ENCODE measurements at regions not wholly inside any gene's neighbourhood (a gene's known extent, or its start where the extent isn't known, plus 50 kb on each side); places are given as distances from the start of the nearest gene placed in this dataset.

- Histone ChIP-seq H3K27ac (ENCODE audit: low read depth, low read length) (no peak overlapping the region), H2AFZ (ENCODE audit: low read length, unreplicated experiment) (no peak overlapping the region), H3K79me2 (ENCODE audit: control insufficient read depth, insufficient read depth, low read length, unreplicated experiment) (no peaks in the 10 kb centered on the region), H3K27me3 (ENCODE audit: insufficient read depth, low read length) (peaks cover 3% of the 10 kb centered on the region; the same call in 1 of the 2 replicates), H3K4me1 (ENCODE audit: control insufficient read depth, insufficient read depth, low read length, unreplicated experiment) (no peaks in the 10 kb centered on the region), H3K4me3 (ENCODE audit: low read depth, low read length) (no peak overlapping the region), H3K36me3 (ENCODE audit: insufficient read depth, low read length) (no peaks in the 10 kb centered on the region)
Observed at GRCh38 chr16:65671071-65671470, 549.2 kb upstream of the CDH11 start.

DNA sequence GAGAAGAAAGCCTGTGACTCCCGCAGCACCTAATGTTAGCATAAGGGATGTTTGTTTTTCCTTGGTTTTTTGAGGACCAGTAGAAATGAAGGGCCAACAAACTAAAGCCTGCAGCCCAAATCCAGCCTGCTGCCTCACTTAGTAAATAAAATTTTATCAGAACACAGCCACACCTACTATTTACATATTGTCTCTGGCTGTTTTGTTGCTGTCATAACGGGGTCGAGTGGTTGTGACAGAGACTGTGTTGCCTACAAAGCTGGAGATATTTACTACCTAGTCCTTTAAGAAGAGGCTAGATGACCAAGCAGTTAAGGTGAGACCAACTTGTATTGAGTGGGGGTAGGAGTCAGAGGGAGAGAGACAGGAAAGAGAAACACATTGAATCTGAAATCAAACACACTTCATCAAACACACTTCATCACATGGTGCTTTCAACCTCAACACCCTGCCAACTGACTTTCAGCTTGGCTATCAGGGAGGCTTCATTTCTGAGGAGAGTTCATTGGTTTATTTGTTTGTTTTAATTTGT, 546.3 kb upstream of the CDH11 start:
- H3K79me2 ChIP-seq (ENCODE audit: control insufficient read depth, insufficient read depth, low read length, unreplicated experiment), result no peaks in the 10 kb centered on the region
- H3K36me3 ChIP-seq (ENCODE audit: insufficient read depth, low read length), result no peaks in the 10 kb centered on the region
- H3K27ac ChIP-seq (ENCODE audit: low read depth, low read length), result no peak overlapping the region
- no peaks in the 10 kb centered on the region for H3K4me1 ChIP-seq (ENCODE audit: control insufficient read depth, insufficient read depth, low read length, unreplicated experiment)
- no peak overlapping the region for H2AFZ ChIP-seq (ENCODE audit: low read length, unreplicated experiment)
- no peak overlapping the region for H3K4me3 ChIP-seq (ENCODE audit: low read depth, low read length)
- no peaks in the 10 kb centered on the region for H3K27me3 ChIP-seq (ENCODE audit: insufficient read depth, low read length)

DNA sequence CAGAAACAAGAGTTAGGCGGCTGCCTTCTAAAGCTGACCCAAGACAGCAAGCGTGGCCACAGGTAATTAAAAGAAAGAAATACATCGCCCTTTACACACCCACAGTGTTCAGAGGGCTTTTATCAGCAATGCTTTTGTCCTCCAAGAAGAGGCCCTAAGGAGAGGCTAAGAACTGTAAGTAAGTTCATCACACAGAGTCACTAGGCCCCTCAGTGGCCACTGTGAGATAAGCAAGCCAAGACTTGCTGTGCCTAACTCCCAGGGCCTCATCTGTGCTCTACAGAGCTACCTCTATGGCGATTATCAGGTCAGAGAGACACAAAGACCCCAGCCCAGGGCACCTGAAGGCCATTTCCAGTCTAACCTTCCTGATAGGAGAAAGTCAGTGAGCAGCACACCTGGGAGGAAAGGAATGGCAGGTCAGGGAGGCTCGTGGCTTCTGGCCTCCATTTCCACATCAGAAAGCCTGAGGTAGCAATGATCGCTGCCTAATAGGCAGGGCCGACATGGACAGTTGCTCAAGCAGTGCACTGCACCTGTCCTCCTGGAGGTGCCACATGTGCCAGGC, 545.2 kb upstream of the CDH11 start:
- H3K4me3 ChIP-seq (ENCODE audit: low read depth, low read length), result no peak overlapping the region
- no peak overlapping the region for H2AFZ ChIP-seq (ENCODE audit: low read length, unreplicated experiment)
- no peaks in the 10 kb centered on the region for H3K79me2 ChIP-seq (ENCODE audit: control insufficient read depth, insufficient read depth, low read length, unreplicated experiment)
- H3K27me3 ChIP-seq (ENCODE audit: insufficient read depth, low read length), result no peaks in the 10 kb centered on the region
- H3K27ac ChIP-seq (ENCODE audit: low read depth, low read length), result no peak overlapping the region
- H3K4me1 ChIP-seq (ENCODE audit: control insufficient read depth, insufficient read depth, low read length, unreplicated experiment), result no peaks in the 10 kb centered on the region
- no peaks in the 10 kb centered on the region for H3K36me3 ChIP-seq (ENCODE audit: insufficient read depth, low read length)

GRCh38 chr16:65666132-65666941, 544.5 kb upstream of the CDH11 start:
- H3K27ac ChIP-seq (ENCODE audit: low read depth, low read length), result no peak overlapping the region
- H3K79me2 ChIP-seq (ENCODE audit: control insufficient read depth, insufficient read depth, low read length, unreplicated experiment), result no peaks in the 10 kb centered on the region
- H3K4me3 ChIP-seq (ENCODE audit: low read depth, low read length), result no peak overlapping the region
- H3K27me3 ChIP-seq (ENCODE audit: insufficient read depth, low read length), result no peaks in the 10 kb centered on the region
- H3K36me3 ChIP-seq (ENCODE audit: insufficient read depth, low read length), result no peaks in the 10 kb centered on the region
- no peak overlapping the region for H2AFZ ChIP-seq (ENCODE audit: low read length, unreplicated experiment)
- H3K4me1 ChIP-seq (ENCODE audit: control insufficient read depth, insufficient read depth, low read length, unreplicated experiment), result no peaks in the 10 kb centered on the region

DNA sequence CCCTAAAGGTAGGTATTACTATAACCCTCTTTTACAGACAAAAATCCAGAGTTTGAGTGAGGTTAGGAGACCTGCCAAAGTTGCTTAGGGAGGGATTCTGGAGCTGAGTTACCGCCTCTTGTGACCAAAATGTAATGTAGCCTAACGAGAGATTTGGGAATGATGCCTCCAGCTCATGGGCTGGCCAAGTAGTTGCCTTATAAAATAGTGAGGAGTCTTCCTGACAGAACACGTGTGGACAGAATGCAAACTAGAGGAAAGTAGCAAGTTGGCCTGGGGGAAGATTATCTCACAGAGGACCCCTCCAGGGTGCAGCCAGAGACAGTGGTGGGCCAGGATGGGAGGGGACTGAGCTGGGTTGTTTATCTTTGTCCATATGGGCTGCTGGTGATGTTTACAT, 543.7 kb upstream of the CDH11 start:
- no peak overlapping the region for H3K4me3 ChIP-seq (ENCODE audit: low read depth, low read length)
- H3K4me1 ChIP-seq (ENCODE audit: control insufficient read depth, insufficient read depth, low read length, unreplicated experiment), result no peaks in the 10 kb centered on the region
- H3K27me3 ChIP-seq (ENCODE audit: insufficient read depth, low read length), result no peaks in the 10 kb centered on the region
- no peaks in the 10 kb centered on the region for H3K79me2 ChIP-seq (ENCODE audit: control insufficient read depth, insufficient read depth, low read length, unreplicated experiment)
- no peaks in the 10 kb centered on the region for H3K36me3 ChIP-seq (ENCODE audit: insufficient read depth, low read length)
- no peak overlapping the region for H3K27ac ChIP-seq (ENCODE audit: low read depth, low read length)
- H2AFZ ChIP-seq (ENCODE audit: low read length, unreplicated experiment), result no peak overlapping the region

- Histone ChIP-seq H3K4me1 (ENCODE audit: control insufficient read depth, insufficient read depth, low read length, unreplicated experiment) (peaks cover 6% of the 10 kb centered on the region), H3K79me2 (ENCODE audit: control insufficient read depth, insufficient read depth, low read length, unreplicated experiment) (no peaks in the 10 kb centered on the region), H3K4me3 (ENCODE audit: low read depth, low read length) (no peak overlapping the region), H2AFZ (ENCODE audit: low read length, unreplicated experiment) (no peak overlapping the region), H3K27ac (ENCODE audit: low read depth, low read length) (no peak overlapping the region), H3K36me3 (ENCODE audit: insufficient read depth, low read length) (no peaks in the 10 kb centered on the region), H3K27me3 (ENCODE audit: insufficient read depth, low read length) (no peaks in the 10 kb centered on the region)
Observed at GRCh38 chr16:65663774-65664173, 541.9 kb upstream of the CDH11 start.

DNA sequence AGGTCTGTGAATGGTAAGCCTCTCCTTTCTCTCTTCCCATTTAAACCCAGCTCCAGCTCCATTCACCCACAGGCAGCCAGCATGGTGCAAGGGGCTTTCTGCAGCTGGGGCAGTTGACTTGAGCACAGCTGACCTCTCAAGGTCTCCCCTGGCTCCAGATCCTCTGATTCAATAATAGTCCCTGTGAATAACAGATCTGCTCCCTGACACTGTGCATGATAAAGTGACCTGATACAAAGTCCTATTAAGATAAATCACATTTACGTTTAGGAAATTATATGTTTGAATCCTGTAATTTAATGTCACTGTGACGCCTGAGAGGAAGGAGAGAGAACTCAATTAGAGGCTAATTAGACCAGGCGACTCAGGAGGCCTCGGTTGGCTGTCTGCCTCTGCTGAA, 540.4 kb upstream of the CDH11 start:
- peaks cover 13% of the 10 kb centered on the region for H3K4me1 ChIP-seq (ENCODE audit: control insufficient read depth, insufficient read depth, low read length, unreplicated experiment)
- no peaks in the 10 kb centered on the region for H3K36me3 ChIP-seq (ENCODE audit: insufficient read depth, low read length)
- no peak overlapping the region for H2AFZ ChIP-seq (ENCODE audit: low read length, unreplicated experiment)
- no peak overlapping the region for H3K27ac ChIP-seq (ENCODE audit: low read depth, low read length)
- no peak overlapping the region for H3K4me3 ChIP-seq (ENCODE audit: low read depth, low read length)
- no peaks in the 10 kb centered on the region for H3K79me2 ChIP-seq (ENCODE audit: control insufficient read depth, insufficient read depth, low read length, unreplicated experiment)
- H3K27me3 ChIP-seq (ENCODE audit: insufficient read depth, low read length), result no peaks in the 10 kb centered on the region

DNA sequence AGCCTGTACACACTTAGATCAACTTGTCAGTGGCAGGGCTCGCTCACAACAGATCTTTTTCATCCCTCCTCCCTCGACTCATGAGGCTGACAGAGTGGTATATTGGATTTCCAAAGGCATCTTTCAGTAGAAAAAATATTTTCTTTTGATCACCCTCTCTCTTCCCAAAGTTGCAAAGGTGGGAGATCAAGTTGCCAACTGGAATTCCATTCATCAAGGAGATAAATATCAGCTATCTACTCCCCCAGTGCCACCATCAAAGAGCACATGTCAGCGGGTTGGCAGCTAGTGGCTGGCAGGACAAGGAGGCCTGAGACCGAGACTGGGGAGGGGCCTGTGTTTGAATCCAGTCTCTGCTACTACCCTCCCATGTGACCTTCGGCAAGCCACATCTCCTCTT, 539.7 kb upstream of the CDH11 start:
- H2AFZ ChIP-seq (ENCODE audit: low read length, unreplicated experiment), result no peak overlapping the region
- H3K4me1 ChIP-seq (ENCODE audit: control insufficient read depth, insufficient read depth, low read length, unreplicated experiment), result peaks cover 13% of the 10 kb centered on the region
- no peak overlapping the region for H3K4me3 ChIP-seq (ENCODE audit: low read depth, low read length)
- no peaks in the 10 kb centered on the region for H3K27me3 ChIP-seq (ENCODE audit: insufficient read depth, low read length)
- H3K27ac ChIP-seq (ENCODE audit: low read depth, low read length), result no peak overlapping the region
- H3K79me2 ChIP-seq (ENCODE audit: control insufficient read depth, insufficient read depth, low read length, unreplicated experiment), result no peaks in the 10 kb centered on the region
- H3K36me3 ChIP-seq (ENCODE audit: insufficient read depth, low read length), result no peaks in the 10 kb centered on the region

- peaks cover 7% of the 10 kb centered on the region; the same call in 1 of the 2 replicates for H3K27me3 ChIP-seq (ENCODE audit: insufficient read depth, low read length)
- H2AFZ ChIP-seq (ENCODE audit: low read length, unreplicated experiment), result no peak overlapping the region
- H3K79me2 ChIP-seq (ENCODE audit: control insufficient read depth, insufficient read depth, low read length, unreplicated experiment), result no peaks in the 10 kb centered on the region
- H3K36me3 ChIP-seq (ENCODE audit: insufficient read depth, low read length), result no peaks in the 10 kb centered on the region
- no peak overlapping the region for H3K4me3 ChIP-seq (ENCODE audit: low read depth, low read length)
- peaks cover 13% of the 10 kb centered on the region for H3K4me1 ChIP-seq (ENCODE audit: control insufficient read depth, insufficient read depth, low read length, unreplicated experiment)
- no peak overlapping the region for H3K27ac ChIP-seq (ENCODE audit: low read depth, low read length)
Observed at GRCh38 chr16:65660390-65660789, 538.5 kb upstream of the CDH11 start.

DNA sequence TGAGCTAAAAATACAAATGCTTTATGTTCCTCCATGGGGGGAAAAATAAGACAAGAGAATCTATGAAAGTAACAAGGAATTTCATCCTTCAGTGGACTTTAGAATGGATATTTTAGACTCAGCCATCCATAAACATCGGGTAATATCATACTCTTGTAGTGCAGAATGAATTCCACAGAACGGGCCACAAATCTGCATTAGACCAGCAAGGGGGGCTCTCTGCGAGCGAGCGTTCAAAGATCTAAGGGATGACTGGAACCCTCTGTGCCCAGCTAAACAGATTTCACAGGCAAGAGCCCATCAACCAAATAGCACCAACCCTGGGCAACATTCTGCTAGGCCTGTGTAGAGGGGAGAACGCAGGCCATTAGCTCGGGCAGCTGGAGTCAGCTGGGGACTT, 537.9 kb upstream of the CDH11 start:
- Histone ChIP-seq H3K4me3 (ENCODE audit: low read depth, low read length) (no peak overlapping the region), H3K36me3 (ENCODE audit: insufficient read depth, low read length) (no peaks in the 10 kb centered on the region), H3K79me2 (ENCODE audit: control insufficient read depth, insufficient read depth, low read length, unreplicated experiment) (no peaks in the 10 kb centered on the region), H2AFZ (ENCODE audit: low read length, unreplicated experiment) (no peak overlapping the region), H3K27ac (ENCODE audit: low read depth, low read length) (no peak overlapping the region), H3K27me3 (ENCODE audit: insufficient read depth, low read length) (peaks cover 7% of the 10 kb centered on the region), H3K4me1 (ENCODE audit: control insufficient read depth, insufficient read depth, low read length, unreplicated experiment) (peaks cover 13% of the 10 kb centered on the region)

DNA sequence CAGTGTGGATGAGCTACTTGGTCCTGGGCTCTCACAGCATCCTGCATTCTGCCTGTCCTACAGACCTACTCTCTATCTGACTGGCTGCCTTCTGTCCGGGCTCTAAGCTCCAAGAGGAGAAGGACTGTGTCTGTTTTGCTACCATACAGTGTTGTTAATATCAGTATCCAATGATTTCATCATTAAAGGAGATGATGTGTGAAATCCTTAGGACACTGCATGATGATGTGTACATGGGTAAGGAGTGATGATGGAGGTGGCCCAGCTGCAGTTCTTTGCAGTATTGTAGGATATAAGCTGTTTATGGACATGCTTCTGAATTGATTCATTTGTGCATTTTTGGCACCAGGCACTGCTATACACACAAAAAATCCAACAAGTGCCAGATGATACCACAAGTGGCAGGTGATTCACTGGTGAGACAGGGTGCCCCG, 536.9 kb upstream of the CDH11 start:
- no peak overlapping the region; the same call in 1 of the 2 replicates for H3K27ac ChIP-seq (ENCODE audit: low read depth, low read length)
- no peak overlapping the region for H2AFZ ChIP-seq (ENCODE audit: low read length, unreplicated experiment)
- H3K27me3 ChIP-seq (ENCODE audit: insufficient read depth, low read length), result peaks cover 7% of the 10 kb centered on the region
- no peaks in the 10 kb centered on the region for H3K36me3 ChIP-seq (ENCODE audit: insufficient read depth, low read length)
- no peaks in the 10 kb centered on the region for H3K79me2 ChIP-seq (ENCODE audit: control insufficient read depth, insufficient read depth, low read length, unreplicated experiment)
- no peak overlapping the region for H3K4me3 ChIP-seq (ENCODE audit: low read depth, low read length)
- H3K4me1 ChIP-seq (ENCODE audit: control insufficient read depth, insufficient read depth, low read length, unreplicated experiment), result peaks cover 13% of the 10 kb centered on the region
